ENCODE measurements at regions not wholly inside any gene's neighbourhood (a gene's known extent, or its start where the extent isn't known, plus 50 kb on each side); places are given as distances from the start of the nearest gene placed in this dataset.
"Not testable (repeated sequence)": the region's sequence is repeated elsewhere in the genome, so short reads cannot be mapped to it uniquely, and the experiment has no call there.

GRCh38 chr12:46659824-46660223 lies 166.0 kb downstream of the SLC38A4 start:
- Histone ChIP-seq H3K9me3 (replicated peaks) (no peaks in the 10 kb centered on the region), H3K36me3 (no peaks in the 10 kb centered on the region), H3K4me1 (peaks cover 15% of the 10 kb centered on the region), H3K4me3 (no peak overlapping the region), H3K27ac (no peak overlapping the region), H3K27me3 (no peaks in the 10 kb centered on the region)
- DNase-seq = no peak

- Histone ChIP-seq H3K9me3 (replicated peaks) (no peaks in the 10 kb centered on the region), H3K36me3 (no peaks in the 10 kb centered on the region), H3K4me3 (no peak overlapping the region), H3K4me1 (peaks cover 10% of the 10 kb centered on the region), H3K27ac (no peak overlapping the region), H3K27me3 (no peaks in the 10 kb centered on the region)
- no peak for DNase-seq
These were observed 166.7 kb downstream of the SLC38A4 start for GRCh38 chr12:46659032-46659650.

GRCh38 chr12:46657453-46658411 lies 168.1 kb downstream of the SLC38A4 start:
- peaks cover 10% of the 10 kb centered on the region for H3K4me1 ChIP-seq
- no peak overlapping the region for H3K27ac ChIP-seq

GRCh38 chr12:46655984-46656383 lies 169.8 kb downstream of the SLC38A4 start:
- not testable (repeated sequence) for H3K27me3 ChIP-seq, H3K36me3 ChIP-seq

More at GRCh38 chr12:46657453-46658411, 168.1 kb downstream of the SLC38A4 start:
- H3K27me3 ChIP-seq = no peaks in the 10 kb centered on the region
- no peaks in the 10 kb centered on the region for H3K9me3 ChIP-seq (replicated peaks)
- DNase-seq = no peak
- H3K4me3 ChIP-seq = no peak overlapping the region
- H3K36me3 ChIP-seq = no peaks in the 10 kb centered on the region

GRCh38 chr12:46653311-46653710 lies 172.5 kb downstream of the SLC38A4 start:
- H3K4me3 ChIP-seq = no peak overlapping the region
- H3K4me1 ChIP-seq = no peaks in the 10 kb centered on the region
- no peak for DNase-seq
- 0 out of 2 replicates have a peak, but pooled peaks cover 3% of the 10 kb centered on the region for H3K9me3 ChIP-seq (replicated peaks)
- H3K27me3 ChIP-seq = no peaks in the 10 kb centered on the region
- H3K36me3 ChIP-seq = no peaks in the 10 kb centered on the region
- H3K27ac ChIP-seq = no peak overlapping the region

More at GRCh38 chr12:46655984-46656383, 169.8 kb downstream of the SLC38A4 start:
- H3K27ac ChIP-seq; H3K4me3 ChIP-seq; DNase-seq; H3K9me3 ChIP-seq (replicated peaks); H3K4me1 ChIP-seq: not testable (repeated sequence)

GRCh38 chr12:46652692-46653091 lies 173.1 kb downstream of the SLC38A4 start:
- Histone ChIP-seq H3K9me3 (replicated peaks) (0 out of 2 replicates have a peak, but pooled peaks cover 3% of the 10 kb centered on the region), H3K4me1 (no peaks in the 10 kb centered on the region), H3K27ac (no peak overlapping the region), H3K4me3 (no peak overlapping the region), H3K27me3 (no peaks in the 10 kb centered on the region), H3K36me3 (no peaks in the 10 kb centered on the region)
- DNase-seq = no peak

GRCh38 chr12:46650688-46651087 lies 175.1 kb downstream of the SLC38A4 start:
- DNase-seq = no peak

GRCh38 chr12:46649433-46649832 lies 176.4 kb downstream of the SLC38A4 start:
- Histone ChIP-seq H3K27ac (no peak overlapping the region), H3K4me3 (no peak overlapping the region)
- DNase-seq = no peak

More at GRCh38 chr12:46650688-46651087, 175.1 kb downstream of the SLC38A4 start:
- Histone ChIP-seq H3K4me1 (no peaks in the 10 kb centered on the region), H3K4me3 (no peak overlapping the region), H3K36me3 (no peaks in the 10 kb centered on the region), H3K27ac (no peak overlapping the region), H3K27me3 (no peaks in the 10 kb centered on the region), H3K9me3 (replicated peaks) (0 out of 2 replicates have a peak, but pooled peaks cover 3% of the 10 kb centered on the region)

GRCh38 chr12:46647034-46647433 lies 178.8 kb downstream of the SLC38A4 start:
- Histone ChIP-seq H3K4me1 (no peaks in the 10 kb centered on the region), H3K27ac (no peak overlapping the region), H3K9me3 (replicated peaks) (0 out of 2 replicates have a peak, but pooled peaks cover 6% of the 10 kb centered on the region), H3K27me3 (no peaks in the 10 kb centered on the region), H3K36me3 (no peaks in the 10 kb centered on the region), H3K4me3 (no peak overlapping the region)
- no peak for DNase-seq

More at GRCh38 chr12:46649433-46649832, 176.4 kb downstream of the SLC38A4 start:
- Histone ChIP-seq H3K36me3 (no peaks in the 10 kb centered on the region), H3K27me3 (no peaks in the 10 kb centered on the region), H3K4me1 (no peaks in the 10 kb centered on the region), H3K9me3 (replicated peaks) (0 out of 2 replicates have a peak, but pooled peaks cover 3% of the 10 kb centered on the region)

- H3K4me3 ChIP-seq, H3K36me3 ChIP-seq, H3K27ac ChIP-seq, H3K4me1 ChIP-seq, H3K27me3 ChIP-seq, DNase-seq: not testable (repeated sequence)
- 0 out of 2 replicates have a peak, but pooled peaks cover 12% of the 10 kb centered on the region for H3K9me3 ChIP-seq (replicated peaks)
These were observed 184.1 kb downstream of the SLC38A4 start for GRCh38 chr12:46641649-46642048.

- Histone ChIP-seq H3K9me3 (replicated peaks) (peaks cover 2% of the 10 kb centered on the region; the same call in 1 of the 2 replicates), H3K27ac (no peak overlapping the region)
- DNase-seq = no peak
These were observed 190.0 kb downstream of the SLC38A4 start for GRCh38 chr12:46635818-46636217.

GRCh38 chr12:46629331-46630229 lies 196.2 kb downstream of the SLC38A4 start:
- no peaks in the 10 kb centered on the region; the same call in 1 of the 2 replicates for H3K4me1 ChIP-seq
- no peak overlapping the region for H3K27ac ChIP-seq
- no peaks in the 10 kb centered on the region for H3K36me3 ChIP-seq
- H3K27me3 ChIP-seq = no peaks in the 10 kb centered on the region
- DNase-seq = no peak
- H3K4me3 ChIP-seq = no peak overlapping the region
- peaks cover 2% of the 10 kb centered on the region; the same call in 1 of the 2 replicates for H3K9me3 ChIP-seq (replicated peaks)

More at GRCh38 chr12:46635818-46636217, 190.0 kb downstream of the SLC38A4 start:
- Histone ChIP-seq H3K4me1 (no peaks in the 10 kb centered on the region), H3K27me3 (no peaks in the 10 kb centered on the region), H3K4me3 (no peak overlapping the region), H3K36me3 (no peaks in the 10 kb centered on the region)

- Histone ChIP-seq H3K27me3 (no peaks in the 10 kb centered on the region), H3K9me3 (replicated peaks) (peaks cover 2% of the 10 kb centered on the region; the same call in 1 of the 2 replicates)
These were observed 197.6 kb downstream of the SLC38A4 start for GRCh38 chr12:46628176-46628575.

GRCh38 chr12:46627686-46628085 lies 198.1 kb downstream of the SLC38A4 start:
- Histone ChIP-seq H3K27ac (no peak overlapping the region), H3K9me3 (replicated peaks) (0 out of 2 replicates have a peak, but pooled peaks cover under 1% of the 10 kb centered on the region), H3K4me1 (no peaks in the 10 kb centered on the region; the same call in 1 of the 2 replicates), H3K27me3 (no peaks in the 10 kb centered on the region), H3K4me3 (no peak overlapping the region), H3K36me3 (no peaks in the 10 kb centered on the region)
- no peak for DNase-seq

More at GRCh38 chr12:46628176-46628575, 197.6 kb downstream of the SLC38A4 start:
- Histone ChIP-seq H3K36me3 (no peaks in the 10 kb centered on the region), H3K27ac (no peak overlapping the region), H3K4me1 (no peaks in the 10 kb centered on the region; the same call in 1 of the 2 replicates), H3K4me3 (no peak overlapping the region)
- no peak for DNase-seq

All from SJCRH30 (cell line).